ENCODE measurements at regions not wholly inside any gene's neighbourhood (a gene's known extent, or its start where the extent isn't known, plus 50 kb on each side); places are given as distances from the start of the nearest gene placed in this dataset.

DNA sequence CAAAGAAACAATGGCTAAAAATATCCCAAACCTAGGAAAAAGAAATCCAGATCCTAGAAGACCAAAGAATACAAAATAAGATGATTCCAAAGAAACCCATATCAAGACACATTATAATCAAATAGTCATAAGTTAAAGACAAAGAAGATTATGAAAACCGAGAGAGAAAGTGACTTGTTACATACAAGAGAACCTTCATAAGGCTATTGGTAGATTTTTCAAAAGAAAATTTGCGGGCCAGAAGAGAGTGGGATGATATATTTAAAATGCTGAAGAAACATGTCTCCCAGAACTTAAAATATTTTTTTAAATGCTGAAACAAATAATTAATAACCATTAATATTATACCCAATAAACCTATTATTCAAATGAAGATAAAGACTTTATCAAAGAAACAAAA lies 687.3 kb downstream of the TLE4 start:
- no peak for DNase-seq

GRCh38 chr9:80251778-80252177 lies 680.0 kb downstream of the TLE4 start:
- DNase-seq, result no peak

- no peak for DNase-seq
Observed at GRCh38 chr9:80242022-80242421, 670.3 kb downstream of the TLE4 start.

- DNase-seq, result no peak
Observed at GRCh38 chr9:80235752-80236151, 664.0 kb downstream of the TLE4 start.

- DNase-seq, result no peak
Observed at GRCh38 chr9:80233906-80234305, 662.1 kb downstream of the TLE4 start.

- no peak for DNase-seq
Observed at GRCh38 chr9:80233102-80233843, 661.5 kb downstream of the TLE4 start.

- DNase-seq, result no peak
Observed at GRCh38 chr9:80231318-80232236, 659.8 kb downstream of the TLE4 start.

DNA sequence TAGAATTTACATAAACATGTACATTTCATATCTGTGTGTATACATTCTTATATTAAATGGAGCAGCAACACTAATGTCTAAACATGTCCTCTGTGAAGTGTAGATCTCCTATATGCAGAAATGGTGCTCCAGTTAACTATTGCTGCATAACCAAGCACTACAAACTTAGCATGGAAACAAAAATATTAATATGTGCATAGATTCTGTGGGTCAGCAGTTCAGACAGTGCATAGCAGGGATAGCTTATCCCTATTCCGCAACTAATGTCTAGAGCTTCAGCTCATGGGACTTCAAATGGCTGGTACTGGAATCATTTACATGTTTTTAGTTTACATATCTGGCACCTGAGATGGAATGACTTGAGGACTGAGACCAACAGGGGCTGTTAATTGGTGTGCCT lies 652.1 kb downstream of the TLE4 start:
- no peak for DNase-seq

- DNase-seq, result no peak
Observed at GRCh38 chr9:80222466-80223169, 650.9 kb downstream of the TLE4 start.

DNA sequence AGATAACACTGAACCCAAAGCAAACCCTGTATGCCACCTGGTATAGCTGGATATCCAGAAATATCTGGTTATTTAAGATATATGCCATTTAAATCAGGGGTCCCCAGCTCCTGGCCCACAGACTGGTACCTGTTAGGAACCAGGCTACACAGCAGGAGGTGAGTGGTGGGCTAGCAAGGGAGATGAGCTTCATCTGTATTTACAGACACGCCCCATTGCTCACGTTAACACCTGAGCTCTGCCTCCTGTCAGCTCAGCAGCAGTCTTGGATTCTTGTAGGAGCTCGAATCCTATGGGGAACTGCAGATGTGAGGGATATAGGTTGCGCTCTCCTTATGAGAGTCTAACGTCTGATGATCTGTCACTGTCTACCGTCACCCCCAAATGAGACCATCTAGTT lies 646.6 kb downstream of the TLE4 start:
- DNase-seq, result no peak

- no peak for DNase-seq
Observed at GRCh38 chr9:80213613-80214012, 641.8 kb downstream of the TLE4 start.

DNA sequence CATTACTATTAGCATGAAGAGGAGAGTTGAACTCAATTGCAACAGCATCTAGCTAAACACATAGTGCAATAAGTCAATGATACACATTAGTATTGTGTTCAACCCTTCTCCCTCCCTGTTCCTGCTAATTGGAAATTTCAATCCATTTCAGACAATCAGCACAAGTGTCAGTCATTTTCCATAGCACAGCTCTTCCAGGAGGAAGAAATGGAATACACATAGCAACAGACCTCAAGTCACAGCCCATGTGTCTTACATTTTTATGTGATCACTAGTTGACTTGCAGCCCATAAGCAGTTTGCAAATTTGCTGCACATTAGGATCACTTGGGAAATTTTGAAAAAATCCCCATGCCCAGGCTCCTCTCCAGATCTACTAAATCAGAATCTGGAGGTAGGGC lies 636.9 kb downstream of the TLE4 start:
- no peak for DNase-seq

DNA sequence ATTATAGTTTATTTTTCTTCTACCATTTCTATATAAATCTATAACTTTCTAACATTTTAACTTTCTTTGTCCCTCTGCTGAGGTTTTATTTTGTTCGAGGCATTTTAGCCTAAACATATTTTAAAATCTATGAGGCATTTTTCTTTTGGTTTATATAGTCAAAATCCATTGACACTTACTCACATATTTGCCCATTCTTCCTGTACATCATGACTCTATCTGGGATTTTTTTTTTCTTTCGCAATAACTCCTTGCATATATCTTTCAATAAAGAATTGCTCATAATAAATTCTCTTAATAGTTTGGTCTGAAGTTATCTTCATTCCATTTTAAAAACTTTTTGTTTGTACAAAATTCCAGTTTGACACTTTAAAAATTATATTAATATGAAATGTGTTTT lies 632.3 kb downstream of the TLE4 start:
- DNase-seq, result no peak

GRCh38 chr9:80197661-80198060 lies 625.9 kb downstream of the TLE4 start:
- no peak for DNase-seq

GRCh38 chr9:80191108-80191507 lies 619.3 kb downstream of the TLE4 start:
- DNase-seq, result no peak

DNA sequence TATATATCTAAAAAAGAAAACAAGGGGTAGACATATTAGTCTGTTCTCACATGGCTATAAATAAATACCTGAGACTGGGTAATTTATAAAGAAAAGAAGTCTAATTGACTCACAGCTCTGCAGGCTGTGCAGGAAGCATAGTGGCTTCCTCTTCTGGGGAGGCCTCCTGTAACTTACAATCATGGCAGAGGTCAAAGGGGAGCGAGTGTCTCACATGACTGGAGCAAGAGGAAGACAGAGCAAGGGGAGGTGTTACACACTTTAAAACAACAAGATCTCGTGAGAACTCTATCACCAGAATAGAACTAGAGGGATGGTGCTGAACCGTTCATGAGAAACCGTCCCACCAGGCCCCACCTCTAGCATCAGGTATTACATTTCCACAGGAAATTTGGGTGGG lies 616.8 kb downstream of the TLE4 start:
- no peak for DNase-seq

GRCh38 chr9:80185112-80185738 lies 613.5 kb downstream of the TLE4 start:
- no peak for DNase-seq

GRCh38 chr9:80177949-80178480 lies 606.2 kb downstream of the TLE4 start:
- no peak for DNase-seq

GRCh38 chr9:80175286-80176150 lies 603.8 kb downstream of the TLE4 start:
- DNase-seq, result no peak

- DNase-seq, result no peak
Observed at GRCh38 chr9:80163889-80164288, 592.1 kb downstream of the TLE4 start.

- no peak for DNase-seq
Observed at GRCh38 chr9:80158554-80159170, 586.9 kb downstream of the TLE4 start.

Measured in activated CD4-positive, alpha-beta T cell treated with anti-CD3 and anti-CD28 coated beads, Interleukin-2, amount 50 U/mL, for 4 hours (primary cell).